Nephron (organoid): ENCODE measurements at regions not wholly inside any gene's neighbourhood (a gene's known extent, or its start where the extent isn't known, plus 50 kb on each side); places are given as distances from the start of the nearest gene placed in this dataset.

Experiments used
- H3K27ac Mint-ChIP-seq, 3 experiments: 2 replicates each; pipeline ENCODE4 v1.8.0; 2020; ENCODE audit warnings: mixed read lengths in 3 of 3, mild to moderate bottlenecking in 2 of 3, moderate library complexity in 1 of 3
- H3K27me3 Mint-ChIP-seq: 2 replicates; pipeline ENCODE4 v1.8.0; 2021; ENCODE audit warnings: low read depth, mild to moderate bottlenecking, moderate library complexity, mixed read lengths
- H3K36me3 Mint-ChIP-seq: 2 replicates; pipeline ENCODE4 v1.8.0; 2020; ENCODE audit warnings: low read depth, mixed read lengths
- H3K4me1 Mint-ChIP-seq: 2 replicates; pipeline ENCODE4 v1.8.0; 2020; ENCODE audit warnings: mixed read lengths
- H3K4me3 Mint-ChIP-seq, 3 experiments: 2 replicates each; pipeline ENCODE4 v1.8.0; 2020; ENCODE audit warnings: mild to moderate bottlenecking in 3 of 3, mixed read lengths in 3 of 3, moderate library complexity in 2 of 3
- H3K9me3 Mint-ChIP-seq: 2 replicates; pipeline ENCODE4 v1.8.0; 2020; ENCODE audit warnings: mixed read lengths
- TF ChIP-seq, protein P1 (sequence below), 3 experiments: fragments of 200-600 bp; sonication (generic); IDR thresholded peaks; one replicate each; pipeline ENCODE4 v1.5.0; 2021; ENCODE audit warnings: antibody characterized with exemption in 3 of 3; ENCODE audit not compliant: unreplicated experiment in 3 of 3

DNA sequence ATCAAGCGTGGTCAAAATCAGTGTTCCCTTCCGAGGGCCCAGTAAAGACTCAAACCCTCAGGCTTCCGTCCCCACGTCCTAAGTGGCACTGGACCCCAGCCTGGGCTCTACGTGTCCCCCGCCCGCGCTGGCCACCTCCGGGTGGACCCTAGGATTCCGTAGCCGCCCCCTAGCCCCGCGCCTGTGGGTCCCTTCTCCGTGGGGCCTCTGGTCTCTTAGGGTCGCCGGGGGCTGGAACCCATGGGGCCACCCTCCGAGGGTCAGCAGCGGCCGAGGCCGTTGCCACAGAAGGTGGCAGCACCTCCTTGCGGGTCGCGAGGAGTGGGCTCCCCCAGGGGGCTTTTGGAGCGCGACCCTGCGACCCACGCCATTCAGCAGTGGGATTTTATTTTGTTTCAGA is 170.5 kb upstream of the EEPD1 start:
- no peaks in the 10 kb centered on the region for H3K9me3 Mint-ChIP-seq
- H3K27ac Mint-ChIP-seq, result no peak overlapping the region
- H3K4me3 Mint-ChIP-seq, result no peak overlapping the region
- peaks cover 4% of the 10 kb centered on the region for H3K27me3 Mint-ChIP-seq
- no peaks in the 10 kb centered on the region for H3K36me3 Mint-ChIP-seq
- TF ChIP-seq, protein P1, sequence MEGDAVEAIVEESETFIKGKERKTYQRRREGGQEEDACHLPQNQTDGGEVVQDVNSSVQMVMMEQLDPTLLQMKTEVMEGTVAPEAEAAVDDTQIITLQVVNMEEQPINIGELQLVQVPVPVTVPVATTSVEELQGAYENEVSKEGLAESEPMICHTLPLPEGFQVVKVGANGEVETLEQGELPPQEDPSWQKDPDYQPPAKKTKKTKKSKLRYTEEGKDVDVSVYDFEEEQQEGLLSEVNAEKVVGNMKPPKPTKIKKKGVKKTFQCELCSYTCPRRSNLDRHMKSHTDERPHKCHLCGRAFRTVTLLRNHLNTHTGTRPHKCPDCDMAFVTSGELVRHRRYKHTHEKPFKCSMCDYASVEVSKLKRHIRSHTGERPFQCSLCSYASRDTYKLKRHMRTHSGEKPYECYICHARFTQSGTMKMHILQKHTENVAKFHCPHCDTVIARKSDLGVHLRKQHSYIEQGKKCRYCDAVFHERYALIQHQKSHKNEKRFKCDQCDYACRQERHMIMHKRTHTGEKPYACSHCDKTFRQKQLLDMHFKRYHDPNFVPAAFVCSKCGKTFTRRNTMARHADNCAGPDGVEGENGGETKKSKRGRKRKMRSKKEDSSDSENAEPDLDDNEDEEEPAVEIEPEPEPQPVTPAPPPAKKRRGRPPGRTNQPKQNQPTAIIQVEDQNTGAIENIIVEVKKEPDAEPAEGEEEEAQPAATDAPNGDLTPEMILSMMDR (IDR thresholded peaks at IDR 0.05; ENCODE audit: unreplicated experiment in 3 of 3), result no peak
- peaks cover 17% of the 10 kb centered on the region for H3K4me1 Mint-ChIP-seq

DNA sequence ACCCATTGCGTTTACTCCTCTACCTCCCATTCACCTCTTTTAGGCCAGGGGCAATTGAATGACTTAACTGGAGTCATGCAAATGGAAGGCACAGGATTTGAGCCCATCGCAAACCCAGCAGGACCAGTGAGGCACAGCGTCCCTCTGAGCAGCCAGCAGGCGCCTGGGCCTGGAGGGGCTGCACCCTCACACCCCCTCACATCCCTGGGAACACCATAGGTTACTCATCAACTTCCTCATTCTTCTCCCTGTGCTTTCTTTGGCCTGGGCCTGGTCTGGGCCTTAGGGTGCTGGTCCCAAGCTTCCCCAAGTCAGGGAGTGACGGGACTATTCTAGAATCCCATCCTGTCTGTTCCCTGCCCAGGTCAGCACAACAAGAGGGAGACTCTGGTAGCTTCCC is 169.4 kb upstream of the EEPD1 start:
- H3K36me3 Mint-ChIP-seq, result no peaks in the 10 kb centered on the region
- no peak overlapping the region for H3K27ac Mint-ChIP-seq
- H3K9me3 Mint-ChIP-seq, result no peaks in the 10 kb centered on the region
- H3K27me3 Mint-ChIP-seq, result peaks cover 4% of the 10 kb centered on the region
- TF ChIP-seq, protein P1 (IDR thresholded peaks at IDR 0.05; ENCODE audit: unreplicated experiment in 3 of 3), result no peak
- H3K4me1 Mint-ChIP-seq, result peaks cover 25% of the 10 kb centered on the region
- no peak overlapping the region for H3K4me3 Mint-ChIP-seq

DNA sequence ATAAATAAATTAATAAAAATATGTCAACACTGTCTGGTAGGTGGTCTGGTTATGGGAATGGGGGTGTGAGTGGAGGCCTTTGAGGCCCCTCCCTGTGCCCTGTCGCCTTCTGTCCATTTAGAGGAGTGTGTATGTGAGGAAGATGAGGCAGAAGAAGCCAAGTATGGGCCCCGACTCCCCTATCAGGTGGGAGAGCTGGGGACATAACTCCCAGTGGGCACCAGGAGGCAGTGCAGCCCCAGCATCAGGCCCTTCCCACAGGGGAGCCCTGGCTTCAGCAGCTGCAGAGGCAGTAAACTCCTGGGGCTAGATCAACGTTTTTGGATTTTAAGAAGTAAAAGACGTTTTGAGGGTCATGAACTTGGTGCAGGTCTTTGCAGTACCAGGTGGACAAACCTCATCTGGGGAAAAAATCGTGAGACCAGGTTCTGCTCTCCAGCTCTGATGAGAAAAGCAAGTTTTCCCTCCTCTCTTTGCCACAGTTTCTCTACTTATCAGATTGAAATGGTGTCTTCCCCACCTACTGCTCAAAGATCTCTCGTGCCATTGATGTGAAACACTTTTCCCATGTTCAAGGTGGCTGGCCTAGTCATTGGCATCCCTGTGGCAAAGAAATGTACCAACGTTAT is 167.8 kb upstream of the EEPD1 start:
- H3K4me1 Mint-ChIP-seq, result peaks cover 36% of the 10 kb centered on the region
- no peak overlapping the region for H3K4me3 Mint-ChIP-seq
- TF ChIP-seq, protein P1 (IDR thresholded peaks at IDR 0.05; ENCODE audit: unreplicated experiment in 3 of 3), result peak; percentile 90 to 97 (median 92)
- peak overlapping the region in 2 of 3 experiments; percentile 76 to 83 for H3K27ac Mint-ChIP-seq
- H3K36me3 Mint-ChIP-seq, result no peaks in the 10 kb centered on the region
- peaks cover 2% of the 10 kb centered on the region for H3K27me3 Mint-ChIP-seq
- no peaks in the 10 kb centered on the region for H3K9me3 Mint-ChIP-seq

DNA sequence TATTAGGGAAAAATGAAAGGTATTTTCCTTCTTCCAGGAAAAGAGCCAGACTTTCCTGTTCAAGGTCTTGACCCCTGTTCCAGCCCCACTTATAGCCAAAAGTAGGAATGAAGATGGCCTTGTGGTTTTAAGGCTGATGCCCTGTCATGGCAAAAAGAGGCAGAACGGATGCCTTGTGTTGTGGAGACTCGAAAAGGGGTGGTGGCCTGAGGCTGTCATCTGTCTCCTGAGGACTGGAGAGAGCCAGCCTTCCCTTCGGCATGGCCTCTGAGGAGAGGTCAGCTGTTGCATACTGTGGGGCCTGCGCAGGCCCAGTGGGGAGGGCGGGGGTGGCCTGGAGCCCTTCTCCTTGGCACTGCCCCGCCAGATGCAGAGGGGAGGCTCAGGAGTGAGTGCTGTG is 166.0 kb upstream of the EEPD1 start:
- no peaks in the 10 kb centered on the region for H3K36me3 Mint-ChIP-seq
- no peak overlapping the region for H3K4me3 Mint-ChIP-seq
- peaks cover 36% of the 10 kb centered on the region for H3K4me1 Mint-ChIP-seq
- H3K27me3 Mint-ChIP-seq, result no peaks in the 10 kb centered on the region
- TF ChIP-seq, protein P1 (IDR thresholded peaks at IDR 0.05; ENCODE audit: unreplicated experiment in 3 of 3), result no peak
- H3K9me3 Mint-ChIP-seq, result no peaks in the 10 kb centered on the region
- peak overlapping the region in 2 of 3 experiments; percentile 20 to 70 for H3K27ac Mint-ChIP-seq

DNA sequence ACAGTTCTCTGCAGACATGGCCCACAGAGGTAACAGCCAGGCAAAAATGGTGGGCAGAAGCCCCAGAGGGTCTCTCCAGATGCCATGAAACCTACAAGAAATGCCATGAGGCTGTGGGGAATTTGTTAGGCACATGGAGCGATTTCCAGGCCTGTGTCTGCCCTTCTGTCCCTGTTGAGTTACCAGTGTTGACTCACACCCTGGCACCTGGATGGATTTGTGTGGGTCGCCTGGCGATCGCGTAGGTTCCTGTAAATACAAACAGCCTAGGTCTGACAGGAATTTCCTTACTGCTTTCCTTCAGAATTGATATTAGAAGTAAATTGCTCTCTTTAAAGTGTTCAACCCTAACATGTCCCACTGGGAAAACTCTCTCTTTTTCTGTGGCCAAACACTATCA is 164.9 kb upstream of the EEPD1 start:
- no peak overlapping the region for H3K4me3 Mint-ChIP-seq
- TF ChIP-seq, protein P1 (IDR thresholded peaks at IDR 0.05; ENCODE audit: unreplicated experiment in 3 of 3), result no peak
- H3K9me3 Mint-ChIP-seq, result no peaks in the 10 kb centered on the region
- H3K27me3 Mint-ChIP-seq, result no peaks in the 10 kb centered on the region
- H3K27ac Mint-ChIP-seq, result peak overlapping the region in 2 of 3 experiments; percentile 70 to 75
- no peaks in the 10 kb centered on the region for H3K36me3 Mint-ChIP-seq
- peaks cover 36% of the 10 kb centered on the region for H3K4me1 Mint-ChIP-seq

DNA sequence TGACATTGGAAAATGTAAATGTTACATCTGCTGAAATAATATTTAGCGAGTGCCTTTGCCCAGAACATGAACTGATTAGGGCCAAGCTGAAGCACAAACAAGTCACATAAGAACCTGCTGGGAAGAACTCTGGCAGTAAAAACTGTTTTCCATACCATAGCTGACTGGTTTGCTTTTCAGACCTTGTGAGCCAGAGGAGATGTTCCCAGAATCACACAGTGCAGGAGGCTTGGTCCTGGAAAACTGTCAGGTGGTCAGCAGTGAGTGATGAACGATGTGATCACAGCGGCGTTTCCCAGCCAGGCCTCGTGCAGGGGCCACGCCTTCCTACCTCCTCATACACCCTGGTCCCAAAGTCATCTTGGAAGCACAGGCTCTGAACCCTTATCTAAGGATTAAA is 164.2 kb upstream of the EEPD1 start:
- Mint-ChIP-seq H3K9me3 (no peaks in the 10 kb centered on the region), H3K27me3 (no peaks in the 10 kb centered on the region), H3K27ac (peak overlapping the region in 2 of 3 experiments; percentile 75 to 86), H3K4me3 (no peak overlapping the region), H3K4me1 (peaks cover 36% of the 10 kb centered on the region), H3K36me3 (no peaks in the 10 kb centered on the region)
- TF ChIP-seq, protein P1 (IDR thresholded peaks at IDR 0.05; ENCODE audit: unreplicated experiment in 3 of 3), result no peak
